ENCODE measurements at regions not wholly inside any gene's neighbourhood (a gene's known extent, or its start where the extent isn't known, plus 50 kb on each side); places are given as distances from the start of the nearest gene placed in this dataset.

DNA sequence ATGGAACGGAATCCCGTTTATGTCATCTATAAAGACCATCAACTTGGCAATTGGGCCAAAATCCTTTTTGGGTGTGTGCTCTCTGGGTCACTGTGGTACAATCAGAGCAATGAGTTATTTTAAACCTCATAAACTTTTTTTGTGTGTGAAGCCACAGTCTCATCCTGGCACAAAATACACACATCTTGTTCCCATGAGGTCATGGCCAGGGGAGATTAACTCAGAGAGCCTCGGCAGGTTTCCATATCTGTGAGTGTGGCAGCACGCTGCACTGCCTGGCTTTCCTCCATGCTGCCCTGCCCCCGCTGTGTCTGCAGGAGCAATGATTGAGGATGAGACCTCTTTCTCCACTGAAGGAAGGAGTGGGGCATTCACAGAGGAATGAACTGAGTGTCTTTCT is 54.0 kb upstream of the DLG1 start:
- TF ChIP-seq CTCF (IDR thresholded peaks at IDR 0.05 in 2 of 3, conservative IDR thresholded peaks at IDR 0.05 in 1 of 3; ENCODE audit: control insufficient read depth in 2 of 3, extremely low read depth in 1 of 3, insufficient read depth in 1 of 3, low read depth in 3 of 3, low read length in 3 of 3) (no peak), CREB1 (IDR thresholded peaks at IDR 0.05; ENCODE audit: low read depth) (no peak), REST (IDR thresholded peaks at IDR 0.05; ENCODE audit: low read depth, low read length) (no peak), ATF7 (IDR thresholded peaks at IDR 0.05; ENCODE audit: low read depth) (no peak), HDAC6 (IDR thresholded peaks at IDR 0.05; ENCODE audit: unreplicated experiment) (no peak), POLR2A (IDR thresholded peaks at IDR 0.05; ENCODE audit: low read depth, low read length) (no peak), YY1 (IDR thresholded peaks at IDR 0.05; ENCODE audit: low read depth, low read length) (no peak), CHD2 (IDR thresholded peaks at IDR 0.05; ENCODE audit: borderline replicate concordance, low read depth, low read length) (no peak)
- TF ChIP-seq, protein P1, sequence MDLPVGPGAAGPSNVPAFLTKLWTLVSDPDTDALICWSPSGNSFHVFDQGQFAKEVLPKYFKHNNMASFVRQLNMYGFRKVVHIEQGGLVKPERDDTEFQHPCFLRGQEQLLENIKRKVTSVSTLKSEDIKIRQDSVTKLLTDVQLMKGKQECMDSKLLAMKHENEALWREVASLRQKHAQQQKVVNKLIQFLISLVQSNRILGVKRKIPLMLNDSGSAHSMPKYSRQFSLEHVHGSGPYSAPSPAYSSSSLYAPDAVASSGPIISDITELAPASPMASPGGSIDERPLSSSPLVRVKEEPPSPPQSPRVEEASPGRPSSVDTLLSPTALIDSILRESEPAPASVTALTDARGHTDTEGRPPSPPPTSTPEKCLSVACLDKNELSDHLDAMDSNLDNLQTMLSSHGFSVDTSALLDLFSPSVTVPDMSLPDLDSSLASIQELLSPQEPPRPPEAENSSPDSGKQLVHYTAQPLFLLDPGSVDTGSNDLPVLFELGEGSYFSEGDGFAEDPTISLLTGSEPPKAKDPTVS (IDR thresholded peaks at IDR 0.05; ENCODE audit: low read depth, low read length), result no peak
- TF ChIP-seq, protein P2, sequence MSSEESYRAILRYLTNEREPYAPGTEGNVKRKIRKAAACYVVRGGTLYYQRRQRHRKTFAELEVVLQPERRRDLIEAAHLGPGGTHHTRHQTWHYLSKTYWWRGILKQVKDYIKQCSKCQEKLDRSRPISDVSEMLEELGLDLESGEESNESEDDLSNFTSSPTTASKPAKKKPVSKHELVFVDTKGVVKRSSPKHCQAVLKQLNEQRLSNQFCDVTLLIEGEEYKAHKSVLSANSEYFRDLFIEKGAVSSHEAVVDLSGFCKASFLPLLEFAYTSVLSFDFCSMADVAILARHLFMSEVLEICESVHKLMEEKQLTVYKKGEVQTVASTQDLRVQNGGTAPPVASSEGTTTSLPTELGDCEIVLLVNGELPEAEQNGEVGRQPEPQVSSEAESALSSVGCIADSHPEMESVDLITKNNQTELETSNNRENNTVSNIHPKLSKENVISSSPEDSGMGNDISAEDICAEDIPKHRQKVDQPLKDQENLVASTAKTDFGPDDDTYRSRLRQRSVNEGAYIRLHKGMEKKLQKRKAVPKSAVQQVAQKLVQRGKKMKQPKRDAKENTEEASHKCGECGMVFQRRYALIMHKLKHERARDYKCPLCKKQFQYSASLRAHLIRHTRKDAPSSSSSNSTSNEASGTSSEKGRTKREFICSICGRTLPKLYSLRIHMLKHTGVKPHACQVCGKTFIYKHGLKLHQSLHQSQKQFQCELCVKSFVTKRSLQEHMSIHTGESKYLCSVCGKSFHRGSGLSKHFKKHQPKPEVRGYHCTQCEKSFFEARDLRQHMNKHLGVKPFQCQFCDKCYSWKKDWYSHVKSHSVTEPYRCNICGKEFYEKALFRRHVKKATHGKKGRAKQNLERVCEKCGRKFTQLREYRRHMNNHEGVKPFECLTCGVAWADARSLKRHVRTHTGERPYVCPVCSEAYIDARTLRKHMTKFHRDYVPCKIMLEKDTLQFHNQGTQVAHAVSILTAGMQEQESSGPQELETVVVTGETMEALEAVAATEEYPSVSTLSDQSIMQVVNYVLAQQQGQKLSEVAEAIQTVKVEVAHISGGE (CRISPR knock-in tag; IDR thresholded peaks at IDR 0.05), result no peak

Measured in GM12878 (cell line).